GM12891 (cell line): ENCODE measurements at regions not wholly inside any gene's neighbourhood (a gene's known extent, or its start where the extent isn't known, plus 50 kb on each side); places are given as distances from the start of the nearest gene placed in this dataset.

Experiments used
- POLR2A ChIP-seq: IDR thresholded peaks from 2 replicates; pipeline ENCODE4 v1.6.1; 2011; ENCODE audit warnings: low read depth, low read length, control low read depth
- POLR2AphosphoS5 ChIP-seq: IDR thresholded peaks from 2 replicates; pipeline ENCODE4 v1.6.1; 2011; ENCODE audit warnings: low read depth, low read length, control low read depth
- SPI1 ChIP-seq: IDR thresholded peaks from 2 replicates; pipeline ENCODE4 v1.6.1; 2011; ENCODE audit warnings: low read depth, low read length, control low read depth

GRCh38 chr5:52626312-52626711 lies 161.4 kb upstream of the ITGA1 start:
- TF ChIP-seq POLR2AphosphoS5, result no peak
- no peak for TF ChIP-seq SPI1
- no peak for TF ChIP-seq POLR2A
